ENCODE measurements at regions not wholly inside any gene's neighbourhood (a gene's known extent, or its start where the extent isn't known, plus 50 kb on each side); places are given as distances from the start of the nearest gene placed in this dataset.

DNA sequence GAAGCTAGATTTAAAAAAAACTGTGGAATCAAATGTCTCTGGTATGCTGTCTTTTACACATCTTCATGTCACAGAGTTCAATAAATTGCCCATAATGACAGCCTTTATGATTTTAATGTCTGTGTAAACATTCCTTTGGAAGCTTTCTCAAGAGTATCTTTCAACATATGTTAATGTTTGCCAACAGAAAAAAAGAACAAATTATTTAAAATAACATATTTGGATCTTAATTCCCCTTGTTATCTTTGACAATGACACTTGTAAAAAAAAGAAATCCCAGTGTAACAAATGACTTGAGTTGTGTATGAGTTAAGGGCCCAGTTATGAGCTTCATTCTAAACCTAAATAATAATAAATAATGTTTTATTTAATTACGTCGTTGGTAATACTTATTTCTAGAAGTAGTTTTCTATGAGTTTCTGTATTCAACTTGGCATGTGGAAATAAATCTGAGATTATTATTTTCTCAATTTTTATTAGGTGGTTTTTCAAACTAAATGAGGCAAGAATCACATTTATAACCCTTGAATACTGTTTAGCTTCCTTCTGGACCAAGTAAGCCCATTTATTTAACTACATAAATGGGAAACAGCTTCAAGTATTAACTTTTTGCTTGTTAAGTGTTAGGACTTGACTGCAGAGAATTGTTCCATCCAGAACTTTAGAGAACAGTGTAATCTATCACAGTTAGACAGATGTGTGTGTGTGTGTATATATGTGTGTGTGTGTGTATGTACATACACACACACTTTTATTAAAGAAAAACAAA lies 182.1 kb downstream of the POSTN start:
- H3K4me1 Mint-ChIP-seq (ENCODE audit: unreplicated experiment), result peaks cover 32% of the 10 kb centered on the region
- H3K27ac Mint-ChIP-seq (ENCODE audit: unreplicated experiment), result no peak overlapping the region
- no peaks in the 10 kb centered on the region for H3K36me3 Mint-ChIP-seq (ENCODE audit: low read depth, unreplicated experiment)
- TF ChIP-seq CTCF (IDR thresholded peaks at IDR 0.05; ENCODE audit: unreplicated experiment), result no peak
- no peak for DNase-seq (ENCODE audit: low spot score)
- H3K4me3 Mint-ChIP-seq (ENCODE audit: unreplicated experiment), result no peak overlapping the region
- no peaks in the 10 kb centered on the region for H3K9me3 Mint-ChIP-seq (ENCODE audit: unreplicated experiment)
- peaks cover 1% of the 10 kb centered on the region for H3K27me3 Mint-ChIP-seq (ENCODE audit: unreplicated experiment)

DNA sequence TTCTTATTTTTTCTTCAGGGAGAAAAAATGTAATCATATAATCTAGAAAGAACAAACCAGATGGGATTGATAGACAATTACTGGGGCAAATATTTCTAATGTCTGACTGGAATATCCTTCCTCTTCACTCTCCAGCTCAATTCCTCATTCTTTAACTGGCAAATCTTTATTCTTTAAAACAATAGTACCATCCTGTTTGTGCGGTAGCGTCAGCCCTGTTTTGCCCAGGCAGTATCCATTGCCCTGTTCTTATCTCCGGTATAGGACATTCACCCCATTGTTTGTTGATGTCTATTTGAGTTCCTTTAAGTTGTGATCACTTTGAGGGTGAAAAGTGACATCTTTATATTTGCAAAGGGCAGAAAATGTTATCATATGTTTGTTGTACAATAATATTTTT lies 185.4 kb downstream of the POSTN start:
- H3K27ac Mint-ChIP-seq (ENCODE audit: unreplicated experiment), result peak overlapping the region; percentile 88
- DNase-seq (ENCODE audit: low spot score), result no peak
- no peak overlapping the region for H3K4me3 Mint-ChIP-seq (ENCODE audit: unreplicated experiment)
- no peaks in the 10 kb centered on the region for H3K36me3 Mint-ChIP-seq (ENCODE audit: low read depth, unreplicated experiment)
- TF ChIP-seq CTCF (IDR thresholded peaks at IDR 0.05; ENCODE audit: unreplicated experiment), result no peak
- H3K27me3 Mint-ChIP-seq (ENCODE audit: unreplicated experiment), result no peaks in the 10 kb centered on the region
- H3K9me3 Mint-ChIP-seq (ENCODE audit: unreplicated experiment), result no peaks in the 10 kb centered on the region
- peaks cover 28% of the 10 kb centered on the region for H3K4me1 Mint-ChIP-seq (ENCODE audit: unreplicated experiment)

- no peak overlapping the region for H3K27ac Mint-ChIP-seq (ENCODE audit: unreplicated experiment)
Measured at GRCh38 chr13:37412241-37412921, 186.2 kb downstream of the POSTN start.

DNA sequence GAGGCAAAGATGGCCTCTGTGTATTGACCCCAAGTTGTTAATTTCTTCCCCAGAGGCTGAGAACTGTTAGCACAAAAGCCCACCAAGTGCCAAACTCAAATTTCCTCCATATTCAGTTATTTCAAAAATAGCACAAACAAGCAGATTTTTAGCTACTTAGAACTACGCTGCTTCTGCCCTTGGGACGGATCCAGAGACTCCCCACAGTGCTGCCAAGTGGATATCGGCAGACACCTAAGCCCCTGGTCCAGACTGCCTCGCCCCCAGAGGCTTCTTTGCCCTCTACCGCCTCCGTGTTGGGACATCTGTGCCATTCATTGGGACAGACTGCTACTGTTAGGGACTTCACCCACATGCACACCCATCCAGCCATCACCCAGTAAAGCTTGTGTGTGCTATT lies 188.3 kb downstream of the POSTN start:
- no peaks in the 10 kb centered on the region for H3K9me3 Mint-ChIP-seq (ENCODE audit: unreplicated experiment)
- H3K36me3 Mint-ChIP-seq (ENCODE audit: low read depth, unreplicated experiment), result peaks cover 3% of the 10 kb centered on the region
- no peak for DNase-seq (ENCODE audit: low spot score)
- no peak for TF ChIP-seq CTCF (IDR thresholded peaks at IDR 0.05; ENCODE audit: unreplicated experiment)
- no peak overlapping the region for H3K27ac Mint-ChIP-seq (ENCODE audit: unreplicated experiment)
- no peaks in the 10 kb centered on the region for H3K27me3 Mint-ChIP-seq (ENCODE audit: unreplicated experiment)
- peaks cover 25% of the 10 kb centered on the region for H3K4me1 Mint-ChIP-seq (ENCODE audit: unreplicated experiment)
- no peak overlapping the region for H3K4me3 Mint-ChIP-seq (ENCODE audit: unreplicated experiment)

More at GRCh38 chr13:37412241-37412921, 186.2 kb downstream of the POSTN start:
- Mint-ChIP-seq H3K9me3 (ENCODE audit: unreplicated experiment) (no peaks in the 10 kb centered on the region), H3K27me3 (ENCODE audit: unreplicated experiment) (no peaks in the 10 kb centered on the region), H3K4me1 (ENCODE audit: unreplicated experiment) (peaks cover 21% of the 10 kb centered on the region), H3K36me3 (ENCODE audit: low read depth, unreplicated experiment) (no peaks in the 10 kb centered on the region), H3K4me3 (ENCODE audit: unreplicated experiment) (no peak overlapping the region)
- DNase-seq (ENCODE audit: low spot score), result no peak
- TF ChIP-seq CTCF (IDR thresholded peaks at IDR 0.05; ENCODE audit: unreplicated experiment), result no peak

GRCh38 chr13:37409756-37410155 lies 188.8 kb downstream of the POSTN start:
- H3K27me3 Mint-ChIP-seq (ENCODE audit: unreplicated experiment), result no peaks in the 10 kb centered on the region
- no peak overlapping the region for H3K4me3 Mint-ChIP-seq (ENCODE audit: unreplicated experiment)
- no peak overlapping the region for H3K27ac Mint-ChIP-seq (ENCODE audit: unreplicated experiment)
- TF ChIP-seq CTCF (IDR thresholded peaks at IDR 0.05; ENCODE audit: unreplicated experiment), result no peak
- H3K4me1 Mint-ChIP-seq (ENCODE audit: unreplicated experiment), result peaks cover 25% of the 10 kb centered on the region
- peaks cover 3% of the 10 kb centered on the region for H3K36me3 Mint-ChIP-seq (ENCODE audit: low read depth, unreplicated experiment)
- H3K9me3 Mint-ChIP-seq (ENCODE audit: unreplicated experiment), result no peaks in the 10 kb centered on the region
- DNase-seq (ENCODE audit: low spot score), result no peak

Data from endothelial cell (in vitro differentiated cells).